ENCODE measurements at regions not wholly inside any gene's neighbourhood (a gene's known extent, or its start where the extent isn't known, plus 50 kb on each side); places are given as distances from the start of the nearest gene placed in this dataset.
"Not testable (repeated sequence)": the region's sequence is repeated elsewhere in the genome, so short reads cannot be mapped to it uniquely, and the experiment has no call there.

DNA sequence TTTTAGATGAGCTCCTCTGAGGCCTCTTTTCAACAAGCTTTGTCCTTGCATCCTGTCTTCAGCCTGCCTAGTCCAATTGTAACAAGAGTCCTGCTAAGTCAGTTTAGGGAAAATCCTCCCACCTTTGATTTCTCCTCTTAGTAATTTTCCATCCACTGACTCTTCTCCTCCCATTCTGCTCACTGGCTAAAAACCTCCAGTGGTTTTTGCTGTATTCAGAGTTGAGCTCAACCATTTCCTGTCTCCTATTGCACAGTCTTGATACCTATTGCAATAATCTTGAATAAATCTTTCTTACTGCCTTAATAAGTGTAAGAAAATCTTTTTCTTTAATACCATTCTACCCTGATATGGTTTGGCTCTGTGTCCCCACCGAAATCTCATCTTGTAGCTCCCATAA is 117.8 kb upstream of the ENPP6 start:
- no peak for DNase-seq (ENCODE audit: low read depth in 2 of 2)

DNA sequence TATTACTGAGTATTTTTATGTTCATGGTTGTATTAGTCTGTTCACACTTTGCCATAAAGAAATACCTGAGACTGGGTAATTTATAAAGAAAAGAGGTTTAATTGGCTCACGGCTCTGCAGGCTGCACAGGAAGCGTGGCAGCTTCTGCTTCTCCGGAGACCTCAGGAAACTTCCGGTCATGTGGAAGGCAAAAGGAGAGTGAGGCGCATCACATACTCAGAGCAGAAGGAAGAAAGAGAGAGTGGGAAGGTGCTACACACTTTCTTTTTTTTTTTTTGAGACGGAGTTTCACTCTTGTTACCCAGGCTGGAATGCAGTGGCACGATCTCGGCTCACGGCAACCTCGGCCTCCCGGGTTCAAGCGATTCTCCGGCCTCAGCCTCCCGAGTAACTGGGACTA is 115.8 kb upstream of the ENPP6 start:
- not testable (repeated sequence) for DNase-seq (ENCODE audit: low read depth in 2 of 2)

DNA sequence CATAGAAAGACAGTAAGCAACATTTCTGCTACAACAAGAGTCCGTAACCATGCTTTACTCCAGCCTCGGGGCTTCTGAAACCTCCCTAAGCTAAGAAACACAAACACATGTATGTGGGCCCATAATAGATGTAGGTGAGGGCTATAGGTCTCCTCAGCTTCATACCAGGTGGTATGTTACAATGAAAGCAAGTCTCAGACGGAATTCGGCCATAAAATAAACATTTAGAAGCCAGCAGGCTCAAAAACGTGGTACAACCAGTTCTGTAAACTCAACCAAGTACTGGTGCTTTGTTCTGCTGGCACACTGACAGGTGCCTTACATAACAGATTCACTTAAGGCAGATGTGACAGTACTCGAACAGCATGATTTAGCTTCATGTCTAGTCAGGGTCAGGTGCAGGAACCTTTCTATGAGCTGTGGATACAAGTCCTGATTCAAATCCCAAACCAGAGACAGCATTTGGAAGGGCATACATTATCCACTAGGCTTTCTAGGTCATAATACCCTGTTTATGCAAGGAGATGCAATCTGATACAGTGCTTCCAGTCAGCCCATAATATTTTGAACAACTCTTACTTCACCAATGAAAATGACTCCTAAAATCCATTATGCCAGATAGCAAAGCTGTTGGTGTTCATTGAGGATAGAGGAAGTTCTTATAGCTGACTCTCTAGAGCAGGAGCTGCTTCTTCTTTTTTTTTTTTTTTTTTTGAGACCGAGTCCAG is 113.8 kb upstream of the ENPP6 start:
- DNase-seq (ENCODE audit: low read depth in 2 of 2) = no peak

DNA sequence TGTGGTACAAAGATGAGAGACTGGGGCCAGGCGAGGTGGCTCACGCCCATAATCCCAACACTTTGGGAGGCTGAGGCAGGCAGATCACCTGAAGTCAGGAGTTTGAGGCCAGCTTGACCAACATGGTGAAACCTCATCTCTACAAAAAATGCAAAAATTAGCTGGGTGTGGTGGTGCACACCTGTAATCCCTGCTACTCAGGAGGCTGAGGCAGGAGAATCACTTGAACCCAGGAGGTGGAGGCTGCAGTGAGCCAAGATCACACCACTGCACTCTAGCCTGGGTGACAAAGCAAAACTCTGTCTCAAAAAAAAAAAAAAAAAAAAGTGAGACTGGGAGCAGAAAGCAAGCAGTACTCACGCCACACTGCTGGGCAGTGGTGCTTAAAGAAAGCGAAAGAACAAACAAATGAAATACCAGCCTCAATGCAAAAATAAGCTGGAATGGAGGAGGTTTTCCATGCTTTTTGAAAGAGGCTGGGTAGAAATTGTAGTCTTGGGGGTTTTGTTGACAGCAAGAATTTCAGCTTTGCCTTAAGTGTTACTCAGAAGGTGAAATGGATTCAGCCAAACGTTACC is 112.9 kb upstream of the ENPP6 start:
- not testable (repeated sequence) for DNase-seq (ENCODE audit: low read depth in 2 of 2)

GRCh38 chr4:184329659-184330400 is 112.2 kb upstream of the ENPP6 start:
- DNase-seq (ENCODE audit: low read depth in 2 of 2) = peak; percentile 47 to 83

- no peak for DNase-seq (ENCODE audit: low read depth in 2 of 2)
Observed at GRCh38 chr4:184329235-184329634, 111.6 kb upstream of the ENPP6 start.

- no peak for DNase-seq (ENCODE audit: low read depth in 2 of 2)
Observed at GRCh38 chr4:184328022-184328736, 110.5 kb upstream of the ENPP6 start.

GRCh38 chr4:184324939-184325477 is 107.3 kb upstream of the ENPP6 start:
- DNase-seq (ENCODE audit: low read depth in 2 of 2) = no peak

GRCh38 chr4:184322328-184323025 is 104.8 kb upstream of the ENPP6 start:
- no peak for DNase-seq (ENCODE audit: low read depth in 2 of 2)

DNA sequence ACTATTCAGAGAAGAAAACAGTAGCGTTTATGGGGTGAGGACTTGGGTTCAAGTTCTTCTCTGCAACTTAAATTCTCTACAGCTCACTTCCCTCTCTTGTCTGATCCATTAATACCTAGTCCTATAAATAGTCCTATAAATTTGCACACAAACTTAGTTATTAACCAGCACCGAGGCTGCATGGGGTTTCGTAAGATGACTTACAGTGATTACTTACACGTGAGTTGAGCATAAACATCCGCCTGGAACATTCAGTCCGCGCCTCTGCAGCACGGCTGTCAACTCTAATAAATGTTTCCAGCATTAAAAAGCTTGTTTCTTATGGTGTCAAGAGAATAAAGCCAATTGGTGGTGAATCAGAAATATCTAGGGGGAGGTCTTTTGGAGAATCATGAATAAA is 103.0 kb upstream of the ENPP6 start:
- DNase-seq (ENCODE audit: low read depth in 2 of 2) = no peak

DNA sequence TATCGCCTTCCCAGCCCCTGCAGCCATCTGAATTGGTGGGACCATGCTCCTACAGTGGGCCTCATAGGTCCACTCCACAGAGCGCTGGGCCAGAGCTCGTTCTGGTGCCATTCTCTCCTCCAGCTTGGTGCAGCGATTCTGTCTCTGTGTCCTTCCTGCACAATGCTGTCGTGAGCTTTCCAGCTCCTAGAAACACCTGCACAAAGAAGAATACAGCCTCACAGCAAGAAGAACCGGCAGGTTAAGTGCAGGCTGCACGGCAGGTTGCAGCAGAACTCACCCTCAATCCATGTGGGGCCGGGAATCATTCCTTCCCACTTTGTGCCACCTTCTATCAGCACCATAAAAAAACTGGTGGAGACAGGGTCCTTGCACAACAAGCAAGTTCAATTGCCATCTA is 101.2 kb upstream of the ENPP6 start:
- no peak for DNase-seq (ENCODE audit: low read depth in 2 of 2)

DNA sequence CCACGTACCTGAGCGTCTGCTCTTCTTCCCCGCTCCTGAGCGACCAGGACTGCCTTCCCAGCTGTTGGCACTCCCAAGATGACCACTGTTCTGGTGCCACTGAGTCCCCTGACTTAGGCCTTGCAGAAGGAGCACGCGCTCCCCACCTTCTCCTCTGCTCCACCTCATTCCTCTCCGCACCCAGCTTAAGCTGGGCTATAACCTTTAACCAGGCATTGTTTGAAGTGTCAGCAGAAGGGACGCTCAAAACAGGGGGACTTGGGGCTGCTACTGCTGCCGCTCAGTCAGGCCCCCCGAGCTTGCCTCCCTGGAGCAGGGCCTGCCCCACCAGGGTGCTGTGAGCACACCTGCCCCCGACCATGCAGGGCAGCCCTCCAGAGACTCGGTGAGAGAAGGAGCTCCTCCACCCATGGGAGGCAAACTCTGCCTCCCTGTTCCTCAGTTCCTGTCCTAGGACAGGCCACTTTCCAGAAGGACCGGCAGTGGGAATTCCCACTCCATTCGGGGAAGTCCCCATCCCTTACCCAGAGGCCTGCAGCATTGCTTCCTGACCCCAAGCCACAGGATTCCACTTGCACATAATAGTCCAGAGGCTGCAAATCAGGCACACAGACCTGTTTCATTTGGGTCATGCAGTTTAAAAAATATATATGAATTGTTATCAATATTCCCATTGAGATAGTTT is 99.7 kb upstream of the ENPP6 start:
- peak in 1 of 2 donors; percentile 31 for DNase-seq (ENCODE audit: low read depth in 2 of 2)

GRCh38 chr4:184316821-184317220 is 99.1 kb upstream of the ENPP6 start:
- no peak for DNase-seq (ENCODE audit: low read depth in 2 of 2)

- DNase-seq (ENCODE audit: low read depth in 2 of 2) = no peak
Observed at GRCh38 chr4:184315675-184316359, 98.1 kb upstream of the ENPP6 start.

GRCh38 chr4:184313702-184314659 is 96.3 kb upstream of the ENPP6 start:
- DNase-seq (ENCODE audit: low read depth in 2 of 2) = no peak

GRCh38 chr4:184313058-184313581 is 95.4 kb upstream of the ENPP6 start:
- no peak for DNase-seq (ENCODE audit: low read depth in 2 of 2)

DNA sequence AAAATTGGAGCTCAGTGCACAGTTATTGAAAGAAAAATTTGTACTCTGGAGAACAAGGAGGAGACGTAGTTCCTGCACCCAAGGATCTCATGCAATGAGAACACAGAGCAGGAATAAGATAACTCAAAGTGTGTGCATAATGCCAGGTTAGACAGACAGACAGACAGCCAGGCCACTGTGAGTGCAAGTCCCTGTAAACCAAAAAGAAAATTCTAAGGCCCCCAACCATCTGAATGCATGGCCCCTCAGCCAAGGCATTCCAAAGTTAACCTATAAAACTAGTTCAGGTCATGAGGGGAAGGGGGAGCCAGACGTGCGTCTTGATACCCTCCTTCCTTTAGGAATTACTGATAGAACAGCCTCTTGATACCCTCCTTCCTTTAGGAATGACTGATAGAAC is 94.5 kb upstream of the ENPP6 start:
- DNase-seq (ENCODE audit: low read depth in 2 of 2) = no peak

GRCh38 chr4:184310881-184311709 is 93.4 kb upstream of the ENPP6 start:
- DNase-seq (ENCODE audit: low read depth in 2 of 2) = no peak

All from dermis microvascular lymphatic vessel endothelial cell (primary cell).